Stimulated activated CD4-positive, alpha-beta T cell treated with anti-CD3 and anti-CD28 coated beads, Interleukin-15, amount 100 ng/mL, for 1 hour (primary cell): ENCODE measurements at regions not wholly inside any gene's neighbourhood (a gene's known extent, or its start where the extent isn't known, plus 50 kb on each side); places are given as distances from the start of the nearest gene placed in this dataset.

Experiments
- DNase-seq, 2 donors: peaks; one replicate each; pipeline ENCODE4 v3.0.0-alpha.2; 2020; ENCODE audit warnings: low read depth in 1 of 2, low spot score in 1 of 2

DNA sequence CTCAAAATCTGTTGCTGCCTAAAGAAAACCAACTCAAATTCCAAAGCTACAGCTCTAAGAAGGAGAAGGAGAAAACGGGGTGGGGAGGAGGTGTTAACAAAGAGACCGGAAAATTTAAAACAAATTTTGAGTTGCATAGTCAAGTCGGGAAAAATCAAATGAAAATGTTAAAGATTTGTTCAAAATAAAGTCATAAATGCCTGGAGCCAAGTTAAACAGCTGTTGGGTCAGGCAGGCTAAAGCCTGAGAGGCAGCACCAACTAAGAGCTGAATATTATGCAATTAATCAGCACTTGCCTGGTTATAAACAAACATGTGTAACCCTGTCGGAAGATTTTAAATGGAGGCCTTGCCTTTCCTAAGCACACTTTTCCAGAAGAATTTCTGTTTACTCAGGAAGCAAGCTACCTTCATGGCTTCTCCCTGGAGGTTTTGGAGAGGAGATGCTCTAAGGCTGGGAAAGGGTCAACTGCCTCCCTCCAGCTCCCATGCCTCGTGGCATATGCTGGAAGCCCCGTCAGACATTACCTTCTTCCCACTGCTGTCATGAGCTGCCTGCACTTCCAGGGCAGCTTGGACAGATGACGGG is 270.5 kb downstream of the DMRT2 start:
- DNase-seq = no peak

- no peak for DNase-seq
These were observed 277.3 kb downstream of the DMRT2 start for GRCh38 chr9:1327467-1327866.

DNA sequence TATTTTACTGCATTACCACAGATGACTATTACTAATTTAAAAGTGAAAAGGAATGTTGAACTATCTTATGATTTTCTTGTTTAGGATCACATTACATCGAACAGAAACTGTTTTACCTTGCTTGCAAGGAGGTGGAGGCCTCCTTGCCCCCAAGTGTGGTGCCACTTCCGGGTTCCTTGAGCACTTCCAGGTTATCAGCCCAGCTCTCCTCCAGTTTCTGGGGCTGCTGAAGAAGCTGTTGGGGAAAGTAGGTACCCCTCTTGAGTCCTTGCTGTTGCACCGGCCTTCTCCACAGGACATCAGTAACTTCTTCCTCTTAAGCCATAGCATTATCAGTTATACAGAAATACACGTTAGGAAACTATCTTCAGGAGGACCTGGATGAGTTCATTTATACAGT is 278.2 kb downstream of the DMRT2 start:
- DNase-seq = no peak

DNA sequence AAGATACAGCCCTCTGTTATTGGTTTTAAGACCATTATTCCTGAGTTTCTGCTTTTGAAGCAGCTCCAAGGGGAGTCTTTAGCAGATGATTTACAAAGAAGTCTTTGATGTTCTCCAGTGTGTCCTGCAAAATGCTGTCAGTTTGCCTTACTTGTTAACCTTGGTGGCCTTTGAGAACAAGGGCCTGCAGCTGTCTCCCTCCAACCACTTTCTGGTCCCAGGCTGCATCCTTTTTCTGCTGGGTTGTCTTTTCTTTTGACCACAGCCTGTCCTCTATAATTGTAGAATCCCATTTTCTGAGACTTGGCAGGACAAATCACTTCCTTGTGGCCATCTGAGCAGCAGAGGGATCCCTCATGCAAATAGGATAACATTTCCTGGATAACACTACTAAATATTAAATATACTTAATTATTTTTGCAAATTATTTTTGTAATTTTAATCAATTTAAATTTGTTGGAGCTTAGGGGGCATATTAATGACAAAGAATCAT is 281.4 kb downstream of the DMRT2 start:
- no peak for DNase-seq

- no peak for DNase-seq
These were observed 282.0 kb downstream of the DMRT2 start for GRCh38 chr9:1332156-1332555.

DNA sequence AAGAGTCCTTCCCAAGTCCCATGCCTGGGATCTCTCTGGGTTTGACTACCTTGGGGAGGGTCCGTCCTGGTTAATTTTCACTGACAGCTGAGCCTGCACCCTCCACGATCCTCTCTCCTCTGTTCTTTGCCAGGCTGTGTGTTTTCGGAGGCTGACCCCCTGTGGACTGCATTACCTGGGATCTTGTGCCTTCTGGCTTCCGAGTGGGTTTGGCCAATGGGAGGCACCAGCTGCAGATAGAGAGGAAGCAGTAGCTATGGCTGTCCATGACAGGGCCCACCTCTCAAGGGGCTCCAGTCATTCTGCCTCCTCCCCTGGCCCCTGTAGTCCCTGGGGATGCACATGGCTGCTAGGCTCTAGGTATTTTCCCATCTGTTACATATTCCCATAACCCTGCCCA is 285.0 kb downstream of the DMRT2 start:
- DNase-seq = no peak

DNA sequence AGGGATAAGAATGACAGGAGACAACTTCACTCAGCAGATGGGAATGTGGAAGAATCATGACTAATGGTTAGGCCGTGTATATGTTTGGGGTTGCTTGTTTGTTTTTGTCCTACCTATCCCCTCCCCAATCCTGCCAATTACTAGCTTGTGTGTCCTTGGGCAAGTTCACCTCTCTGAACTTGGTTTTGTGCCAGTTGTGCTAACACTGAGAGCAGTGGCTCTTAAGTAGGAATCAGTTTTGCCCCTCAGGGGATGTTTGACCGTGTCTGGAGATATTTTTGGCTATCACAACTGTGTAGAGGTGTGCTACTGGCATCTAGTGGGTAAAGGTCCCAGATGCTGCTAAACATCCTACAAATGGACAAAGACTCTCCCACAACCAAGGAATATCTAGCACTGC is 287.0 kb downstream of the DMRT2 start:
- DNase-seq = no peak

DNA sequence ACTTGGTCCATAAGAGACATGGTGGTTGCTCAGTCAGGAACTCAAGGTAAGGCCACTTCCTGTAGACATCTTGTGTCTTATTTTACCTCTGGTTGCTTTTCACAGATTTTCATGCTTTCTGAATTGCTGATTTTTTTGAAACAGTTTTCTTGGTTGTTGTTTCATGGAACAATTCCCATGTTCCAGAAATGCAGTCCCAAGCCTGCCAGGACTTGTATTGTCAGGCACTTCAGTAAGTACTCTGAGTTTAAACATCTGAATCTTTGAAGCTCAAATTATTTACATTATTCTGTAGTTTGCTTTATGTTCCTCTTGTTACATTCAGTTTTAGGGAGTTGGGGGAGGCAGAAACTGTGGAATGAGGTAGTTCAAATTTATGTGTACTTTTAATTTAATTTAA is 290.2 kb downstream of the DMRT2 start:
- DNase-seq = no peak

- no peak for DNase-seq
These were observed 303.1 kb downstream of the DMRT2 start for GRCh38 chr9:1353291-1353690.

- DNase-seq = no peak
These were observed 303.9 kb downstream of the DMRT2 start for GRCh38 chr9:1354086-1354485.

DNA sequence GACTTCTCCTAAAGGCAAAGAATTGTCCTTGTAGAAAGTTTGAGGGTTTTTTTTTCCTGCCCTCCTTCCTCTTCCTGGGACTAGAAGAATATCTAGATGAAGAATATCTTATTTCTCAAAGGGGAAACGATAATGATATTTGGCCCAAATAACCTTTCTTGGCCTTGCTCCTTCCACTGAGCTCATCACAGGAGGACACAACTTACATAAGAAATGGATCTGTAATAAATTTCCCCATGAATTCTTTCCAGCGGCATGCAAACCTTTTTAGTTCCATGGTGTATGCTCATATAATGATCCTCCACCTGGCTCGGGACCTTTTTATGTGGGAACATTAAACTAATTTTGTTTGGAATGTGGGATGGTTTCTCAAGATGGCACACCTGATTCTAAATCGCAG is 304.4 kb downstream of the DMRT2 start:
- DNase-seq = no peak

GRCh38 chr9:1355656-1356055 is 305.5 kb downstream of the DMRT2 start:
- no peak for DNase-seq

DNA sequence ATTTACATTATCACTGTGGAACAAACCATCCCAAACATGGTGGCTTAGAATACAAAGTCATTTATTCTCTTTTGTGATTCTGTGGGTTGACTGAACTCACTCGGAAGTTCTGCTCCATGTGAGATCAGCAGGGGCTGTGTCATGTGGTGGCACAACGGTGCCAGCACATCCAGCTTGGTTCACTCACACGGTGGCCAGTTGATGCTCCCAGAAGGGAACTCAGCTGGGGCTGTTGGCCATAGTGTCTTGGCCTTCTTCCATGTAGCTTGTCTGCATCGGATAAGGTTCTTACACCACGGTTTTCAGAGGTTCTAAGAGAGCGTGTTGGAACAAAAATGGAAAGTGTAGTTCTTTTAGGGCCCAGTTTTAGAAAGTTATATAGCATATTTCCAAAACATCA is 312.7 kb downstream of the DMRT2 start:
- DNase-seq = no peak

DNA sequence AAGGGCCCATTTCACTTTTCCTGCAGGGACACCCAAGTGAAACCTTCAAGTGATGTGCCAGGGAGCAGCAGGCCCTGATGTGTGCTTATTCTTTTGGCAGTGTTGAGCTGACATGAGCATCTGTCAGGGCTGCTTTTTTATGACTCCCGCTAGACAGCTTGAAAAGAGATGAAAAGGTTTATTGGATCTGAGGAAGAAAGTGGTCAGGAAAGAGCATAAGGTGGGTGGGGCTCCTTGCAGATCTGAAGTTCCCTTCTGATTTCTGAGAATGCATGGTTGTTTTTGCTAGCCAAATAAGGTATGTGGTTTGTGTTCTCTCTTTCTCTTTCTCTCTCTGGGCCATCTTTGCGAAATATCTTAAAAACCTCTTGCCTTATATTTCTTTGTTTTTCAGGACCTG is 316.1 kb downstream of the DMRT2 start:
- no peak for DNase-seq

DNA sequence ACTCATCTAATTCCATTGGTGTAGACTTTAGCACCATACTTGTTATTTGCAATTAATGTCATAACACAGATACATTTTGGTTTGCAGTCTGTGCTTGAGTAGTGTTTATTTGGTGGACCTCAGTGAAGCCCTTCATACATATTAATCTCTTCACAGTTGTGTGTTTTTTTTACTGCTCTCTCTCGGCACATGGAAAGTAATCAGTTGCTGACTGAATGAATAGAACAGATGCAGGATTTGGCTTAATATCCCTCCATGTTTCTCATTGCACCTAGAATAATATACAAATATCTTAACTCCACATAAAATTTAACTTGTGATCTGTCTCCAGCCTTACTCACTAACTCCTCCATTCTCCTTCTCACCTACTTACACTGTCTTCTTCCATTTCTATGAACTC is 319.1 kb downstream of the DMRT2 start:
- DNase-seq = no peak

- no peak for DNase-seq
These were observed 323.3 kb downstream of the DMRT2 start for GRCh38 chr9:1373445-1373844.

- no peak for DNase-seq
These were observed 333.8 kb downstream of the DMRT2 start for GRCh38 chr9:1383899-1384455.

DNA sequence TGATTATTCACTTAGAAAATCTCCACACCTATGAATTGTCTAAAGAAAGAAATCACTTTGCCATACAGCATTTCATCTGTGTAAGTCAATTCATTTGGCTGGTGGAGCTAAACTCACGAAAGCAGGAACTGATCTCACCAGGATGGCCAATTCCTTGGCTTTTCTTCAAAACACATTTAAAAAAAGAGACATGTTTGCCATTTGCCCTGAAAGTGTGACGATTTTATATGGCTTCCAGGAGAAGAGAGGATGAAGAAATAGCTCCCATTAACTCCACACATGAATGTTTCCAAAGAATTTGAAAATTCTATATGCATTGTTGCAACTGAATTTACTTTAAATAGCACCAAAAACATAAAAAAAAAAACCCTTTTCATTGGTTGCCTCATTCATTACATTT is 334.7 kb downstream of the DMRT2 start:
- no peak for DNase-seq

DNA sequence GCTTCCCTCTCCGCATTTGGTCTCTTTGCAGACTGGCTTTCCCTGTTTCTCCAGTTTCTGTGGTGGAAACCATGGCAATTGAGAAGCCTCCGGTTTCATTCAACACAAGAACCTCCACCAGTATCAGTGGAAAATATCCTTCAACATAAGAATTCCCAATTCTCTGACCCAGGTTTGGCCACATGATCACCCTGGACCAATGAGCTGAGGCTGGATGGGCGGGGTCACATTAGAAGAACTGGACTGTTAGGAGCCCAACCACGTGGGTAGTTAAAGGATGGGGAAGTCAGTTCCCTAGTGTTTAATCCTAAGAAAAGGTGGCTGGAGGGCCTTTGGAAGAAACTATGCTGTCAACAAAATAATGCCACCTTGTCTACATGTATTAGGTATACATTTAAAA is 336.3 kb downstream of the DMRT2 start:
- no peak for DNase-seq

- no peak for DNase-seq
These were observed 338.1 kb downstream of the DMRT2 start for GRCh38 chr9:1388216-1388615.

GRCh38 chr9:1400983-1401382 is 350.8 kb downstream of the DMRT2 start:
- no peak for DNase-seq

DNA sequence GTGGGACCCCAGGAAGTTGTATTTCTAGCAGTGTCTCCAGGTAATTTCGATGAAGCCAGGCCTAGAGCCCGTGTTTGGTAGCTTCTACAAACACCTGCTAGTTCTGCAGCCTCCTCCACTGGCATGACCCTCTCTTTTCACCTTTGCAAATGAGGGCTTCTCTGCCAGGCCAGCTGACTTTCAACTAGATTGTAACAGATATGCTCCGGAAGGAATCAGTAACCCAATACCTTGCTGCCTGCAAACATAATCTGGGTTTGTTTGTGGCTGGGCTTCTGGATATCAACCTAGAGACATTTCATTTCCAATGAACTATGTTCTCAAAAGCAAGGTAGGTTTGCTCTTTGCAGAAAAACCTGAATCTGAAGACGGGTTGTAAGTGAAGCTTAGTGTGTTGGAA is 354.8 kb downstream of the DMRT2 start:
- DNase-seq = no peak

- DNase-seq = no peak
These were observed 361.7 kb downstream of the DMRT2 start for GRCh38 chr9:1411826-1412225.
